ENCODE measurements at regions not wholly inside any gene's neighbourhood (a gene's known extent, or its start where the extent isn't known, plus 50 kb on each side); places are given as distances from the start of the nearest gene placed in this dataset.

GRCh38 chr12:72723732-72724131 lies 451.6 kb downstream of the TRHDE start:
- Histone ChIP-seq H3K4me3 (ENCODE audit: low read length) (no peak overlapping the region), H3K36me3 (ENCODE audit: insufficient read depth, low read length) (no peaks in the 10 kb centered on the region), H3K79me2 (ENCODE audit: low read length) (no peaks in the 10 kb centered on the region), H2AFZ (ENCODE audit: low read length) (no peak overlapping the region), H3K27me3 (ENCODE audit: low read length) (no peaks in the 10 kb centered on the region), H3K9me2 (replicated peaks; ENCODE audit: insufficient read depth, low read length) (no peaks in the 10 kb centered on the region), H3K9ac (ENCODE audit: low read length) (no peak overlapping the region), H3K4me1 (ENCODE audit: low read length) (no peaks in the 10 kb centered on the region), H4K20me1 (ENCODE audit: insufficient read depth, low read depth, low read length) (no peaks in the 10 kb centered on the region), H3K27ac (ENCODE audit: low read length) (no peak overlapping the region), H3K4me2 (ENCODE audit: low read depth, low read length, poor library complexity, severe bottlenecking) (no peak overlapping the region), H3K9me3 (ENCODE audit: low read length) (peaks cover 14% of the 10 kb centered on the region)
- DNase-seq: no peak

GRCh38 chr12:72729451-72730010 lies 457.4 kb downstream of the TRHDE start:
- Histone ChIP-seq H3K27ac (ENCODE audit: low read length) (no peak overlapping the region), H3K9ac (ENCODE audit: low read length) (no peak overlapping the region), H3K27me3 (ENCODE audit: low read length) (no peaks in the 10 kb centered on the region), H3K9me2 (replicated peaks; ENCODE audit: insufficient read depth, low read length) (no peaks in the 10 kb centered on the region), H3K36me3 (ENCODE audit: insufficient read depth, low read length) (no peaks in the 10 kb centered on the region), H2AFZ (ENCODE audit: low read length) (no peak overlapping the region), H3K79me2 (ENCODE audit: low read length) (no peaks in the 10 kb centered on the region), H3K9me3 (ENCODE audit: low read length) (peaks cover 5% of the 10 kb centered on the region; the same call in 1 of the 2 replicates), H3K4me2 (ENCODE audit: low read depth, low read length, poor library complexity, severe bottlenecking) (no peak overlapping the region), H4K20me1 (ENCODE audit: insufficient read depth, low read depth, low read length) (no peaks in the 10 kb centered on the region), H3K4me1 (ENCODE audit: low read length) (no peaks in the 10 kb centered on the region), H3K4me3 (ENCODE audit: low read length) (no peak overlapping the region)
- no peak for DNase-seq

- Histone ChIP-seq H3K4me1 (ENCODE audit: low read length) (no peaks in the 10 kb centered on the region), H3K27me3 (ENCODE audit: low read length) (no peaks in the 10 kb centered on the region), H3K4me3 (ENCODE audit: low read length) (no peak overlapping the region), H3K27ac (ENCODE audit: low read length) (no peak overlapping the region), H4K20me1 (ENCODE audit: insufficient read depth, low read depth, low read length) (no peaks in the 10 kb centered on the region), H2AFZ (ENCODE audit: low read length) (no peak overlapping the region), H3K36me3 (ENCODE audit: insufficient read depth, low read length) (no peaks in the 10 kb centered on the region), H3K9ac (ENCODE audit: low read length) (no peak overlapping the region), H3K79me2 (ENCODE audit: low read length) (no peaks in the 10 kb centered on the region), H3K9me2 (replicated peaks; ENCODE audit: insufficient read depth, low read length) (no peaks in the 10 kb centered on the region), H3K4me2 (ENCODE audit: low read depth, low read length, poor library complexity, severe bottlenecking) (no peak overlapping the region), H3K9me3 (ENCODE audit: low read length) (peaks cover 11% of the 10 kb centered on the region; the same call in 1 of the 2 replicates)
- DNase-seq: no peak
Observed at GRCh38 chr12:72734581-72734980, 462.4 kb downstream of the TRHDE start.

GRCh38 chr12:72738811-72739210 lies 466.6 kb downstream of the TRHDE start:
- no peak overlapping the region for H3K4me2 ChIP-seq (ENCODE audit: low read depth, low read length, poor library complexity, severe bottlenecking)
- H3K9ac ChIP-seq (ENCODE audit: low read length): no peak overlapping the region
- H3K27ac ChIP-seq (ENCODE audit: low read length): no peak overlapping the region
- H3K4me1 ChIP-seq (ENCODE audit: low read length): no peaks in the 10 kb centered on the region
- no peaks in the 10 kb centered on the region for H4K20me1 ChIP-seq (ENCODE audit: insufficient read depth, low read depth, low read length)
- no peak overlapping the region for H3K4me3 ChIP-seq (ENCODE audit: low read length)
- H3K27me3 ChIP-seq (ENCODE audit: low read length): no peaks in the 10 kb centered on the region
- H2AFZ ChIP-seq (ENCODE audit: low read length): no peak overlapping the region
- H3K9me3 ChIP-seq (ENCODE audit: low read length): peaks cover 25% of the 10 kb centered on the region
- DNase-seq: no peak
- no peaks in the 10 kb centered on the region for H3K36me3 ChIP-seq (ENCODE audit: insufficient read depth, low read length)
- H3K9me2 ChIP-seq (replicated peaks; ENCODE audit: insufficient read depth, low read length): no peaks in the 10 kb centered on the region
- H3K79me2 ChIP-seq (ENCODE audit: low read length): no peaks in the 10 kb centered on the region

DNA sequence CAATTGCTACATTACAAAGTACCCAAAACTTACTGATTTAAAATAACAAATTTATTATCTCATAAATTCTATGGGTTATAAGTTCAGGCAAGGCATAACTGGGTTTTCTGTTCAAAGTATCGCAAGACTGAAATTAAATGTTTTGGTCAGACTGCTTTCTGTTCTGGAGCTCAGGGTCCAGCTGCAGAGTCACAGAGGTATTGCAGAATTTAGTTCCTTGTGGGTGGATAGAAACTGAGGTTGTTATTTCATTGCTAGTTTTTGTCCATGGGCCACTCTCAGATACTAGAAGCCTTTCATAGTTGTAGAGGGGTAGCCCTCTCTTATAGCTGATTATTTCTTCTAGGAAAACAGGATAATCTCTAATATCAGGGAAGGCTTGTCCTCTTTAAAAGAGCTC lies 467.9 kb downstream of the TRHDE start:
- H3K4me1 ChIP-seq (ENCODE audit: low read length): no peaks in the 10 kb centered on the region

GRCh38 chr12:72742568-72742967 lies 470.4 kb downstream of the TRHDE start:
- Histone ChIP-seq H4K20me1 (ENCODE audit: insufficient read depth, low read depth, low read length) (no peaks in the 10 kb centered on the region), H2AFZ (ENCODE audit: low read length) (no peak overlapping the region), H3K9ac (ENCODE audit: low read length) (no peak overlapping the region)

More for the DNA sequence above, 467.9 kb downstream of the TRHDE start:
- Histone ChIP-seq H3K9ac (ENCODE audit: low read length) (no peak overlapping the region), H2AFZ (ENCODE audit: low read length) (no peak overlapping the region), H4K20me1 (ENCODE audit: insufficient read depth, low read depth, low read length) (no peaks in the 10 kb centered on the region), H3K36me3 (ENCODE audit: insufficient read depth, low read length) (no peaks in the 10 kb centered on the region), H3K9me3 (ENCODE audit: low read length) (peaks cover 25% of the 10 kb centered on the region), H3K9me2 (replicated peaks; ENCODE audit: insufficient read depth, low read length) (no peaks in the 10 kb centered on the region), H3K79me2 (ENCODE audit: low read length) (no peaks in the 10 kb centered on the region), H3K4me3 (ENCODE audit: low read length) (no peak overlapping the region), H3K27ac (ENCODE audit: low read length) (no peak overlapping the region), H3K27me3 (ENCODE audit: low read length) (no peaks in the 10 kb centered on the region), H3K4me2 (ENCODE audit: low read depth, low read length, poor library complexity, severe bottlenecking) (no peak overlapping the region)
- no peak for DNase-seq

GRCh38 chr12:72746048-72746447 lies 473.9 kb downstream of the TRHDE start:
- Histone ChIP-seq H3K9ac (ENCODE audit: low read length) (no peak overlapping the region), H4K20me1 (ENCODE audit: insufficient read depth, low read depth, low read length) (no peaks in the 10 kb centered on the region)

More at GRCh38 chr12:72742568-72742967, 470.4 kb downstream of the TRHDE start:
- Histone ChIP-seq H3K9me2 (replicated peaks; ENCODE audit: insufficient read depth, low read length) (no peaks in the 10 kb centered on the region), H3K4me1 (ENCODE audit: low read length) (no peaks in the 10 kb centered on the region), H3K4me2 (ENCODE audit: low read depth, low read length, poor library complexity, severe bottlenecking) (no peak overlapping the region), H3K27ac (ENCODE audit: low read length) (no peak overlapping the region), H3K36me3 (ENCODE audit: insufficient read depth, low read length) (no peaks in the 10 kb centered on the region), H3K9me3 (ENCODE audit: low read length) (peaks cover 19% of the 10 kb centered on the region), H3K4me3 (ENCODE audit: low read length) (no peak overlapping the region), H3K79me2 (ENCODE audit: low read length) (no peaks in the 10 kb centered on the region), H3K27me3 (ENCODE audit: low read length) (no peaks in the 10 kb centered on the region)
- no peak for DNase-seq

GRCh38 chr12:72747111-72747849 lies 475.1 kb downstream of the TRHDE start:
- Histone ChIP-seq H2AFZ (ENCODE audit: low read length) (no peak overlapping the region), H4K20me1 (ENCODE audit: insufficient read depth, low read depth, low read length) (no peaks in the 10 kb centered on the region), H3K4me3 (ENCODE audit: low read length) (no peak overlapping the region), H3K27ac (ENCODE audit: low read length) (no peak overlapping the region), H3K4me2 (ENCODE audit: low read depth, low read length, poor library complexity, severe bottlenecking) (no peak overlapping the region), H3K27me3 (ENCODE audit: low read length) (no peaks in the 10 kb centered on the region), H3K36me3 (ENCODE audit: insufficient read depth, low read length) (no peaks in the 10 kb centered on the region), H3K4me1 (ENCODE audit: low read length) (no peaks in the 10 kb centered on the region), H3K9me3 (ENCODE audit: low read length) (peaks cover 12% of the 10 kb centered on the region), H3K9ac (ENCODE audit: low read length) (no peak overlapping the region), H3K9me2 (replicated peaks; ENCODE audit: insufficient read depth, low read length) (no peaks in the 10 kb centered on the region), H3K79me2 (ENCODE audit: low read length) (no peaks in the 10 kb centered on the region)
- no peak for DNase-seq

More at GRCh38 chr12:72746048-72746447, 473.9 kb downstream of the TRHDE start:
- H3K9me3 ChIP-seq (ENCODE audit: low read length): peaks cover 19% of the 10 kb centered on the region
- no peak overlapping the region for H3K4me2 ChIP-seq (ENCODE audit: low read depth, low read length, poor library complexity, severe bottlenecking)
- DNase-seq: no peak
- no peaks in the 10 kb centered on the region for H3K79me2 ChIP-seq (ENCODE audit: low read length)
- no peaks in the 10 kb centered on the region for H3K36me3 ChIP-seq (ENCODE audit: insufficient read depth, low read length)
- H3K9me2 ChIP-seq (replicated peaks; ENCODE audit: insufficient read depth, low read length): no peaks in the 10 kb centered on the region
- H3K4me3 ChIP-seq (ENCODE audit: low read length): no peak overlapping the region
- no peak overlapping the region for H2AFZ ChIP-seq (ENCODE audit: low read length)
- H3K27me3 ChIP-seq (ENCODE audit: low read length): no peaks in the 10 kb centered on the region
- H3K27ac ChIP-seq (ENCODE audit: low read length): no peak overlapping the region
- H3K4me1 ChIP-seq (ENCODE audit: low read length): no peaks in the 10 kb centered on the region
